ENCODE measurements at regions not wholly inside any gene's neighbourhood (a gene's known extent, or its start where the extent isn't known, plus 50 kb on each side); places are given as distances from the start of the nearest gene placed in this dataset.

DNA sequence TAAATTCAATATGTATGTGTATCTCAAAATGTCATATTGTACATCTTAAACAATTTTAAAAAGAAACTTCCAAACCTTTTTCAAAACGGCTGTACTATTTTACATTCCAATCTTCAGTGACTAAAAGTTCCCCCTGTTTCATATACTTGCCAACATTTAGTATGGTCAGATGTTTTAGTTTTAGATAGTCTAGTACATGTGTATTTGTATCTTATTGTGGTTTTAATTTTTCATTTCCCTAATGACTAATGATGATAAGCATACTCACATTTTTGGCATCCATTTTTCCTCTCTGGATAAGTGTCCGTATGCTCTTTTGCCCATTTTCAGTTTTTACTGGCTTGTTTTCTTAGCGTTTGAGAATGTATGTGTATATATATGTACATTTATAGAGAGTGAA is 212.2 kb upstream of the MAGEB18 start:
- DNase-seq (ENCODE audit: low spot score) (no peak), ATAC-seq (ENCODE audit: low FRiP score) (no peak)
- TF ChIP-seq, protein P1, sequence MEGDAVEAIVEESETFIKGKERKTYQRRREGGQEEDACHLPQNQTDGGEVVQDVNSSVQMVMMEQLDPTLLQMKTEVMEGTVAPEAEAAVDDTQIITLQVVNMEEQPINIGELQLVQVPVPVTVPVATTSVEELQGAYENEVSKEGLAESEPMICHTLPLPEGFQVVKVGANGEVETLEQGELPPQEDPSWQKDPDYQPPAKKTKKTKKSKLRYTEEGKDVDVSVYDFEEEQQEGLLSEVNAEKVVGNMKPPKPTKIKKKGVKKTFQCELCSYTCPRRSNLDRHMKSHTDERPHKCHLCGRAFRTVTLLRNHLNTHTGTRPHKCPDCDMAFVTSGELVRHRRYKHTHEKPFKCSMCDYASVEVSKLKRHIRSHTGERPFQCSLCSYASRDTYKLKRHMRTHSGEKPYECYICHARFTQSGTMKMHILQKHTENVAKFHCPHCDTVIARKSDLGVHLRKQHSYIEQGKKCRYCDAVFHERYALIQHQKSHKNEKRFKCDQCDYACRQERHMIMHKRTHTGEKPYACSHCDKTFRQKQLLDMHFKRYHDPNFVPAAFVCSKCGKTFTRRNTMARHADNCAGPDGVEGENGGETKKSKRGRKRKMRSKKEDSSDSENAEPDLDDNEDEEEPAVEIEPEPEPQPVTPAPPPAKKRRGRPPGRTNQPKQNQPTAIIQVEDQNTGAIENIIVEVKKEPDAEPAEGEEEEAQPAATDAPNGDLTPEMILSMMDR (IDR thresholded peaks at IDR 0.05), result no peak

DNA sequence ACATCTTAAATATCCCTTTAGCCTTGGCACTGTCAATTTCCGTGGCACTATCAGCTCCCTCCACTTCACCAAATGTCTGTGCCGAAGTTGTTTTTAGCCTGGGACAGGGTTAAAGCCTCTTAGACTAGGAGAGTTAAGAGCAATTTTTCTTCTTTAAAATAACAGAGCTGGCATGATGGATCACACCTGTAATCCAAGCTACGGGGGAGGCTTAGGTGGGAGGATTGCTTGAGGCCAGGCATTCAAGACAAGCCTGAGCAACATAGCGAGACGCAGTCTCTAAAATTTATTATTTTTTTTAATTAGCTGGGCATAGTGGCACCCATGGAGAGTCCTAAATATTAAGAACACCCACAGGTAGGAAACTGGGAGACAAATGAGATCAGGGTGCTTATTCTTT is 209.8 kb upstream of the MAGEB18 start:
- DNase-seq (ENCODE audit: low spot score) (no peak), ATAC-seq (ENCODE audit: low FRiP score) (no peak)
- TF ChIP-seq, protein P1 (IDR thresholded peaks at IDR 0.05), result no peak

DNA sequence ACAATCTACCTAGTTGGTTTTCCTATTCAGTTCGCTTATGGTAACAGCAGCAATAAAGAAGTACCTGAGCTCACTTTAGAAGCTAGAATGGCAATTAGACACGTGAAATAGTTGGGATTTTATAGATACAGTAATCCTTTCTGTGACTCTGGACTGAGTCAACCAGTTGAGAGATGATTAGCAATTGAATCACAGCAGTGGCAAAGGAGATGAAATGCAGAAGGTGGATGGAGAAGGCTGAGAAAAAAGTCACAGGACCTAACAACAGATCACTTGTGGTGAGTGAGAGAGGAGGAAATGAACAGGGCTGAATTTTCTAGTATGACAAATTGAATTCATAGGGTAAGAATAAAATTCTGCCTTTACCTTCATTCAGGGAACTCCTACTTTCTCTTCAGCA is 197.1 kb upstream of the MAGEB18 start:
- no peak for ATAC-seq (ENCODE audit: low FRiP score)
- TF ChIP-seq, protein P1 (IDR thresholded peaks at IDR 0.05), result no peak

DNA sequence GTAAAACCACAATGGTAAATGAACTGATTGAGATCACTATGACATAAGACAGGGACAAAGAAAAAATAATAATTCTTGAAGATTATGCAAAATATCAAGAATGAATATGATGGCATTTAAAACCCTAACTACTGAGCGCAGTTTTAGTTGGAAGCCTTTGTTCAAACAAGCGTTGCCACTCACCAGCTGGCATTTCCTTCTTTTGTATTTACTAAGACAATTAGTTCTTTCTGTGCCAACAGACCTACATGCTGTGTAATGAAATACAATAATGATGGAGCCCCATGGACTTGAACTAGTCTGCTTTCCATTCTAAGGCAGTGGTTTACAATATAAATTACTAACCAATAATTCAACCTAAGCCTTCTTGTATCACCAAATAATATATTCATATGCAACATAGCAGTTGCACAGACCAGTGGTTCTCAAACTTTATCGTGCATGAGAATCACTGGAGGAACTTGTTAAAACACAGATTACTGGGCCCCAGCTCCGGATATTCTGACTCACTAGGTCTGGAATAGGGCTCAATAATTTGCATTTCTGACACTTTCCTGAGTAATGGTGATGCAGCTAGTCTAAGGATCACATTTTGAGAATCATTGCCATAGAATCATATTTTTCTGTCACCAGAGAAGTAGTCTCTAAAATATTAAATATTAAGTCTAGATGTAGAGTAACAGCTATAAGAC is 196.4 kb upstream of the MAGEB18 start:
- TF ChIP-seq, protein P1 (IDR thresholded peaks at IDR 0.05), result no peak
- DNase-seq (ENCODE audit: low spot score) (no peak), ATAC-seq (ENCODE audit: low FRiP score) (no peak)

More for the DNA sequence above, 197.1 kb upstream of the MAGEB18 start:
- DNase-seq (ENCODE audit: low spot score), result no peak

DNA sequence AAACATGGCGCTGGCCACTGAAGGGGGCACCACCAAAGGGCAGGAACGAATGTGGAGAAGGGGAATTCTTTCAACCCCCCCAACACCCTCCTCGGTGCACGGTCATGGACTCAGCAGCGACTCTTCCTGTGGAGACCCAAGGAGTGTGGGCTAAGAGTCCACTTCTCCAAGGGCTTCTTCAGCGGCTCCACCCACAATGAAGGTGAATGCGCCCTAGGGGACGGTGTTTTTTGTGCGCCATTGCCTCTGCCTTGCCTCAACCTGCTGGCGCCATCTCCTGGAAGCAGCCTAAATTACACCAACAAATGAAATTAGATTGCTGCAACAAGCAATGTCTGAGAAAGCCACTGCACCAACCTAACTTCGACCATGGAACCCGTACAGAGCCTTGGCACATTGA is 169.2 kb upstream of the MAGEB18 start:
- TF ChIP-seq, protein P1 (IDR thresholded peaks at IDR 0.05), result no peak
- ATAC-seq (ENCODE audit: low FRiP score), result no peak
- no peak for DNase-seq (ENCODE audit: low spot score)

DNA sequence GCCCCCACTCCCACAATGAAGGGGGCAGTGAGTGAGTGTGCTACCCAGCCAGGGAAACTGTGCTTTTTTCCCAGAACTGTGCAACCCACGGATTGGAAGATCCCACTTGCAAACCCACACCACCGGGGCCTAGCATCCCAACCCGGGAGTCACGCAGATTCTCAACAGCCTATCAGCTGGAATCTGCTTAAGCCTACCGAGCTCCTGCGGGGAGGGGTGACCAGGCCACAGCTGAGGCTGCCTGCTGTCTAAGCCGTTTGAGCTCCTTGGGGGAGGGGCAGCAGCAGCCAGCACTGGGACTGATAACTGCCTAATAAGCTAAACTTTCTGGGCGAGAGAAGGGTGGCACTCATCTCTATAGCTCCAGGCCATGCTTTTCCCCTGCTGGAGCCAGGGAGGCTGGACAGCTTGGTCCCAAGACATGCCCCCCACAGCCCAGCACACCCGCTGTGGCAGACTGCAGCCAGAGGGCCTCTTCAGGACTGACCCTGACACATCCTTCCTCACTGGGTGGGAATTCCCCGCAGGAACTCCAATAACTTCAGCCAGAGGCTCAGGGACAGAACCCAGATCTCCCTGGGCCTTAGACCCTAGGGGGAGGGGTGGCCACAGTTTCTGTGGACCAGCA is 161.3 kb upstream of the MAGEB18 start:
- TF ChIP-seq, protein P1 (IDR thresholded peaks at IDR 0.05), result no peak
- ATAC-seq (ENCODE audit: low FRiP score), result no peak
- no peak for DNase-seq (ENCODE audit: low spot score)

DNA sequence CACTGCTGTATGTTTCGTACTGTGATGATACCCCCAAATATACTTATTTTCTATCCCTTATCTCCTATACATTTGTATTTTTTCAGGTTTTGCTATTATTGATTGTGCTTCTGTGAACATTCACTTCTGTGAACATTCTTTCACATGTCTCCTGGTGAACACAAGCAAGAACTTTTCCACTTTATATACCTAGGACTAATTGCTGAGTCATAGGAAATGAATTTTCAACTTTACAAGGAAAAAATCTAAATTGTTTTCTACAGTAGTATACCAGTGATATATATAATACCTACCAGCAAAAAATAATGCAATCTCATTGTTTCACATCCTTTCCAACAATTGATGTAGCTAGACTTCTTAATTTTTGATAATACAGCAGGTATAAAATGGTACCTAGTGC is 139.5 kb upstream of the MAGEB18 start:
- TF ChIP-seq, protein P1 (IDR thresholded peaks at IDR 0.05), result no peak

More for the DNA sequence above, 139.5 kb upstream of the MAGEB18 start:
- DNase-seq (ENCODE audit: low spot score) (no peak), ATAC-seq (ENCODE audit: low FRiP score) (no peak)

Measured in omental fat pad (tissue), 3 donors.